B cell (primary cell): ENCODE measurements at regions not wholly inside any gene's neighbourhood (a gene's known extent, or its start where the extent isn't known, plus 50 kb on each side); places are given as distances from the start of the nearest gene placed in this dataset.

ENCODE experiments used
- CTCF ChIP-seq: fragments of 200-600 bp; IDR thresholded peaks from one replicate; pipeline ENCODE4 v1.8.0; 2022; ENCODE audit warnings: antibody characterized with exemption, mild to moderate bottlenecking
- EZH2 ChIP-seq: IDR thresholded peaks from 2 replicates; pipeline ENCODE4 v1.6.1; 2012; ENCODE audit warnings: borderline replicate concordance, low read depth, mild to moderate bottlenecking, moderate library complexity, low read length; ENCODE audit not compliant: insufficient read depth, poor library complexity, severe bottlenecking

GRCh38 chr4:42331914-42332368, 65.3 kb upstream of the SHISA3 start:
- TF ChIP-seq CTCF (no peak), EZH2 (no peak)
